IMR-90 (cell line): ENCODE measurements at regions not wholly inside any gene's neighbourhood (a gene's known extent, or its start where the extent isn't known, plus 50 kb on each side); places are given as distances from the start of the nearest gene placed in this dataset.

Experiments
- CEBPB ChIP-seq: IDR thresholded peaks from 2 replicates; pipeline ENCODE4 v1.6.1; 2012; ENCODE audit warnings: low read depth, low read length, improper control_type of control experiment
- CTCF ChIP-seq: conservative IDR thresholded peaks from 2 replicates; pipeline ENCODE4 v1.5.1; 2012; ENCODE audit warnings: mild to moderate bottlenecking, low read depth, low read length, improper control_type of control experiment
- POLR2A ChIP-seq: IDR thresholded peaks from 2 replicates; pipeline ENCODE4 v1.6.1; 2012; ENCODE audit warnings: mild to moderate bottlenecking, low read depth, low read length
- RAD21 ChIP-seq: IDR thresholded peaks from 2 replicates; pipeline ENCODE4 v1.6.1; 2012; ENCODE audit warnings: low read length, improper control_type of control experiment
- RCOR1 ChIP-seq: IDR thresholded peaks from 2 replicates; pipeline ENCODE4 v1.6.1; 2012; ENCODE audit warnings: mild to moderate bottlenecking, low read length, improper control_type of control experiment; ENCODE audit not compliant: insufficient replicate concordance
- RFX5 ChIP-seq: IDR thresholded peaks from 2 replicates; pipeline ENCODE4 v1.8.0; 2012; ENCODE audit warnings: low read depth, mild to moderate bottlenecking, low read length, moderate library complexity
- SMC3 ChIP-seq: fragments of 150-350 bp; IDR thresholded peaks from 2 replicates; pipeline ENCODE4 v1.6.1; 2016; ENCODE audit warnings: low read depth, mild to moderate bottlenecking, antibody characterized with exemption, low read length, moderate library complexity

DNA sequence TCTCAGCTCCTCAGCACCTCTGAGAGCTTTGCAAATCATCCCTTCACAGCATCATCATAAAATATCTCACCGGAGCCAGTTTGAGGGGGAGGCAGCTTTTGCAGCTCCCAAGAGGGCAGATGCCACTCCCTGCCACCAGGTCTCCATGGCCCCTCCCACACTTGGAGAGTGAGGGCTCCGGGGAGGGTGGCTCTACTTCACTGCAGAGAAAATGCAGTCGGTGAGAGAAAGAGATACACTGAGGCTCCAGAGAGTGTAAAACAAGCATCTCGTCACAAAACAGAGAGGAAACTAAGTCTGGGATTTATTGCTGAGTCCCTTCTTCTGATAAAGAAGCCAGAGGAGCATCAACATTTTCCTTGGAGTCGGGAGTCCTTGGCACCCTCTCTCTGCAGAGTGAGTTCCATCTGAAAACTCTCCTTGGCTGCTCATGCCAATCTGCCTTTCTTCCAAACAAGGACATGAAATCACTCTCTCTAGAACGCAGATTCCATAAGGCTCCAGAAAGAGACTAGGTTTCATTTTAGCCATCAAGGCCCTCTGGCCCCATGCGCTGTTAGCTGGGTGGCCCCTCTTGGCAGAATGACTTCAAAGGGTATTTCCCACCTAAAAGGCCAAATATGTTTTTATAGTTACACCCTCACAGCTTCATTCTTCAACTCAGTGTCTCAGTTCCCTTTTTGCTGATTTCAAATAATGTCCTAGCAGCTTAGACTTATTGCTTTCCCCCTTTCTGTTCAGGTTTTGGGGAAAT lies 70.6 kb upstream of the F13A1 start:
- TF ChIP-seq CTCF, result no peak
- no peak for TF ChIP-seq POLR2A
- no peak for TF ChIP-seq RAD21
- no peak for TF ChIP-seq CEBPB
- TF ChIP-seq RFX5, result no peak
- no peak for TF ChIP-seq SMC3
- no peak for TF ChIP-seq RCOR1
